ENCODE measurements at regions not wholly inside any gene's neighbourhood (a gene's known extent, or its start where the extent isn't known, plus 50 kb on each side); places are given as distances from the start of the nearest gene placed in this dataset.

GRCh38 chr2:198382811-198383210, 578.4 kb downstream of the PLCL1 start:
- CTCF ChIA-PET = no interaction called here
- peaks cover 14% of the 10 kb centered on the region for H3K27me3 Mint-ChIP-seq (ENCODE audit: low read depth)
- H3K27ac Mint-ChIP-seq = no peak overlapping the region
- H3K4me3 Mint-ChIP-seq = no peak overlapping the region
- intact Hi-C loops (cut with micrococcal nuclease) = no loop called here
- H3K4me1 Mint-ChIP-seq (ENCODE audit: low read depth) = peaks cover 7% of the 10 kb centered on the region
- DNase-seq = no peak
- H3K36me3 Mint-ChIP-seq (ENCODE audit: low read depth) = no peaks in the 10 kb centered on the region
- no peaks in the 10 kb centered on the region for H3K9me3 Mint-ChIP-seq

GRCh38 chr2:198376677-198377076, 572.3 kb downstream of the PLCL1 start:
- Mint-ChIP-seq H3K36me3 (ENCODE audit: low read depth) (no peaks in the 10 kb centered on the region), H3K4me1 (ENCODE audit: low read depth) (peaks cover 6% of the 10 kb centered on the region), H3K27me3 (ENCODE audit: low read depth) (peaks cover 10% of the 10 kb centered on the region), H3K27ac (no peak overlapping the region), H3K9me3 (no peaks in the 10 kb centered on the region), H3K4me3 (no peak overlapping the region)
- intact Hi-C loops (cut with micrococcal nuclease) = loop anchor here (10.0 kb wide), 1 partner anchor 1358 kb away; no protein-coding TSS in a partner anchor
- CTCF ChIA-PET = no interaction called here
- DNase-seq = no peak

GRCh38 chr2:198375083-198375410, 570.7 kb downstream of the PLCL1 start:
- Mint-ChIP-seq H3K4me3 (no peak overlapping the region), H3K36me3 (ENCODE audit: low read depth) (no peaks in the 10 kb centered on the region), H3K27ac (no peak overlapping the region), H3K9me3 (no peaks in the 10 kb centered on the region), H3K4me1 (ENCODE audit: low read depth) (peaks cover 6% of the 10 kb centered on the region), H3K27me3 (ENCODE audit: low read depth) (peaks cover 9% of the 10 kb centered on the region)
- CTCF ChIA-PET = interaction anchor here (1.0 to 1.6 kb wide), 6 partner anchors 10 to 562 kb away, joined by 3 to 6 read pairs (median 4); no protein-coding TSS in a partner anchor
- no peak for DNase-seq
- intact Hi-C loops (cut with micrococcal nuclease) = loop anchor here (2.0 to 10.0 kb wide), 2 partner anchors 60 to 1360 kb away; no protein-coding TSS in a partner anchor

- CTCF ChIA-PET = interaction anchor here (0.6 to 1.6 kb wide), 8 partner anchors 10 to 614 kb away, joined by 3 to 6 read pairs (median 4); no protein-coding TSS in a partner anchor
- Mint-ChIP-seq H3K4me1 (ENCODE audit: low read depth) (peaks cover 6% of the 10 kb centered on the region), H3K27me3 (ENCODE audit: low read depth) (peaks cover 9% of the 10 kb centered on the region), H3K27ac (no peak overlapping the region), H3K9me3 (no peaks in the 10 kb centered on the region), H3K36me3 (ENCODE audit: low read depth) (no peaks in the 10 kb centered on the region), H3K4me3 (no peak overlapping the region)
- DNase-seq = peak; percentile 68
- intact Hi-C loops (cut with micrococcal nuclease) = loop anchor here (1.0 to 10.0 kb wide), 3 partner anchors 60 to 1360 kb away; no protein-coding TSS in a partner anchor
These were observed 570.1 kb downstream of the PLCL1 start for GRCh38 chr2:198374375-198375082.

GRCh38 chr2:198371921-198372543, 567.6 kb downstream of the PLCL1 start:
- CTCF ChIA-PET = interaction anchor here (0.7 kb wide), 1 partner anchor 521 kb away, joined by 3 read pairs; no protein-coding TSS in a partner anchor
- intact Hi-C loops (cut with micrococcal nuclease) = loop anchor here (10.0 kb wide), 1 partner anchor 1363 kb away; no protein-coding TSS in a partner anchor
- Mint-ChIP-seq H3K4me3 (no peak overlapping the region), H3K4me1 (ENCODE audit: low read depth) (peaks cover 6% of the 10 kb centered on the region), H3K9me3 (no peaks in the 10 kb centered on the region), H3K27ac (no peak overlapping the region), H3K27me3 (ENCODE audit: low read depth) (peaks cover 9% of the 10 kb centered on the region), H3K36me3 (ENCODE audit: low read depth) (no peaks in the 10 kb centered on the region)
- no peak for DNase-seq

- CTCF ChIA-PET = interaction anchor here (0.5 to 0.9 kb wide), 2 partner anchors 62 to 592 kb away, joined by 3 to 4 read pairs; no protein-coding TSS in a partner anchor
- Mint-ChIP-seq H3K9me3 (no peaks in the 10 kb centered on the region), H3K4me1 (ENCODE audit: low read depth) (peaks cover 6% of the 10 kb centered on the region), H3K27me3 (ENCODE audit: low read depth) (peaks cover 9% of the 10 kb centered on the region), H3K36me3 (ENCODE audit: low read depth) (no peaks in the 10 kb centered on the region), H3K27ac (no peak overlapping the region), H3K4me3 (no peak overlapping the region)
- intact Hi-C loops (cut with micrococcal nuclease) = loop anchor here (10.0 kb wide), 1 partner anchor 1363 kb away; no protein-coding TSS in a partner anchor
- no peak for DNase-seq
These were observed 566.9 kb downstream of the PLCL1 start for GRCh38 chr2:198371329-198371728.

GRCh38 chr2:198368089-198368488, 563.7 kb downstream of the PLCL1 start:
- CTCF ChIA-PET = interaction anchor here (1.2 kb wide), 1 partner anchor 10 kb away, joined by 3 read pairs; no protein-coding TSS in a partner anchor
- Mint-ChIP-seq H3K36me3 (ENCODE audit: low read depth) (no peaks in the 10 kb centered on the region), H3K9me3 (no peaks in the 10 kb centered on the region), H3K27ac (no peak overlapping the region), H3K4me3 (no peak overlapping the region), H3K4me1 (ENCODE audit: low read depth) (peaks cover 6% of the 10 kb centered on the region), H3K27me3 (ENCODE audit: low read depth) (no peaks in the 10 kb centered on the region)
- no peak for DNase-seq
- intact Hi-C loops (cut with micrococcal nuclease) = no loop called here

GRCh38 chr2:198362740-198363139, 558.3 kb downstream of the PLCL1 start:
- no peak for DNase-seq
- peaks cover 16% of the 10 kb centered on the region for H3K27me3 Mint-ChIP-seq (ENCODE audit: low read depth)
- CTCF ChIA-PET = no interaction called here

GRCh38 chr2:198359308-198359707, 554.9 kb downstream of the PLCL1 start:
- intact Hi-C loops (cut with micrococcal nuclease) = no loop called here
- Mint-ChIP-seq H3K4me3 (no peak overlapping the region), H3K9me3 (no peaks in the 10 kb centered on the region)

More at GRCh38 chr2:198362740-198363139, 558.3 kb downstream of the PLCL1 start:
- Mint-ChIP-seq H3K9me3 (no peaks in the 10 kb centered on the region), H3K4me3 (no peak overlapping the region), H3K36me3 (ENCODE audit: low read depth) (no peaks in the 10 kb centered on the region), H3K4me1 (ENCODE audit: low read depth) (no peaks in the 10 kb centered on the region), H3K27ac (no peak overlapping the region)
- intact Hi-C loops (cut with micrococcal nuclease) = no loop called here

GRCh38 chr2:198356157-198356556, 551.8 kb downstream of the PLCL1 start:
- Mint-ChIP-seq H3K27ac (no peak overlapping the region), H3K4me1 (ENCODE audit: low read depth) (no peaks in the 10 kb centered on the region), H3K36me3 (ENCODE audit: low read depth) (no peaks in the 10 kb centered on the region), H3K27me3 (ENCODE audit: low read depth) (peaks cover 29% of the 10 kb centered on the region), H3K9me3 (no peaks in the 10 kb centered on the region), H3K4me3 (no peak overlapping the region)
- no peak for DNase-seq
- intact Hi-C loops (cut with micrococcal nuclease) = no loop called here
- CTCF ChIA-PET = no interaction called here

More at GRCh38 chr2:198359308-198359707, 554.9 kb downstream of the PLCL1 start:
- Mint-ChIP-seq H3K27ac (no peak overlapping the region), H3K36me3 (ENCODE audit: low read depth) (no peaks in the 10 kb centered on the region), H3K4me1 (ENCODE audit: low read depth) (no peaks in the 10 kb centered on the region), H3K27me3 (ENCODE audit: low read depth) (peaks cover 25% of the 10 kb centered on the region)
- DNase-seq = no peak
- CTCF ChIA-PET = interaction anchor here (0.6 kb wide), 1 partner anchor 11 kb away, joined by 3 read pairs; no protein-coding TSS in a partner anchor

- no peak overlapping the region for H3K27ac Mint-ChIP-seq
- DNase-seq = no peak
- no peaks in the 10 kb centered on the region for H3K9me3 Mint-ChIP-seq
- H3K27me3 Mint-ChIP-seq (ENCODE audit: low read depth) = peaks cover 18% of the 10 kb centered on the region
- CTCF ChIA-PET = no interaction called here
- H3K4me3 Mint-ChIP-seq = no peak overlapping the region
- H3K36me3 Mint-ChIP-seq (ENCODE audit: low read depth) = no peaks in the 10 kb centered on the region
- intact Hi-C loops (cut with micrococcal nuclease) = no loop called here
- no peaks in the 10 kb centered on the region for H3K4me1 Mint-ChIP-seq (ENCODE audit: low read depth)
These were observed 547.3 kb downstream of the PLCL1 start for GRCh38 chr2:198351647-198352046.

GRCh38 chr2:198347946-198348345, 543.6 kb downstream of the PLCL1 start:
- DNase-seq = no peak
- Mint-ChIP-seq H3K36me3 (ENCODE audit: low read depth) (no peaks in the 10 kb centered on the region), H3K27ac (no peak overlapping the region), H3K4me1 (ENCODE audit: low read depth) (peaks cover 3% of the 10 kb centered on the region), H3K27me3 (ENCODE audit: low read depth) (peaks cover 17% of the 10 kb centered on the region), H3K9me3 (no peaks in the 10 kb centered on the region), H3K4me3 (no peak overlapping the region)
- CTCF ChIA-PET = interaction anchor here (0.6 to 1.0 kb wide), 3 partner anchors 34 to 1378 kb away, joined by 3 read pairs; no protein-coding TSS in a partner anchor
- intact Hi-C loops (cut with micrococcal nuclease) = no loop called here
